Epithelial cell of proximal tubule (primary cell): ENCODE measurements at regions not wholly inside any gene's neighbourhood (a gene's known extent, or its start where the extent isn't known, plus 50 kb on each side); places are given as distances from the start of the nearest gene placed in this dataset.

Experiments used
- DNase-seq: peaks from one replicate; pipeline ENCODE4 v3.0.0-alpha.2; 2011; ENCODE audit warnings: low read depth
- H3K4me3 ChIP-seq: 2 replicates; pipeline ENCODE4 v1.5.1; 2011; ENCODE audit warnings: low read depth, mild to moderate bottlenecking, low read length
- TF ChIP-seq, protein P1 (sequence below): conservative IDR thresholded peaks from 2 replicates; pipeline ENCODE4 v1.5.1; 2012; ENCODE audit warnings: low read depth, mild to moderate bottlenecking, low read length

DNA sequence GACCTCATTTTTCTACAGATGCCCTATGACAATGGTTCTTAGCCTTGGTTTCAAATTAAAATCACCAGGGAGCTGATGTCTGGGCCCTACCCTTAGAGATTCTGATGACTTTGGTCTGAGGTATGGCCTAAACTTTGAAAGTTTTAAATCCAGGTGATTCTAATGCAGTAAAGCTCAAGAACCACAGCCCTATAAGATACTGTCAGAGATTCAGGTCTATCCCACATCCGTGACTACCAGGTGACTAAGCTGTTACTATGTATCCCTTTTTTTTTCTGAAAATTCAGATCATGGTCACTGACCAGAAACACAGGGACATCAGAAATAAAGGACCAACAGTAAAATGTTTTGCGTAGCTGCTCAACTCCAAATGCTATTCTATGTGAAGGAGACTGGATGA is 148.8 kb upstream of the BMP4 start:
- TF ChIP-seq, protein P1, sequence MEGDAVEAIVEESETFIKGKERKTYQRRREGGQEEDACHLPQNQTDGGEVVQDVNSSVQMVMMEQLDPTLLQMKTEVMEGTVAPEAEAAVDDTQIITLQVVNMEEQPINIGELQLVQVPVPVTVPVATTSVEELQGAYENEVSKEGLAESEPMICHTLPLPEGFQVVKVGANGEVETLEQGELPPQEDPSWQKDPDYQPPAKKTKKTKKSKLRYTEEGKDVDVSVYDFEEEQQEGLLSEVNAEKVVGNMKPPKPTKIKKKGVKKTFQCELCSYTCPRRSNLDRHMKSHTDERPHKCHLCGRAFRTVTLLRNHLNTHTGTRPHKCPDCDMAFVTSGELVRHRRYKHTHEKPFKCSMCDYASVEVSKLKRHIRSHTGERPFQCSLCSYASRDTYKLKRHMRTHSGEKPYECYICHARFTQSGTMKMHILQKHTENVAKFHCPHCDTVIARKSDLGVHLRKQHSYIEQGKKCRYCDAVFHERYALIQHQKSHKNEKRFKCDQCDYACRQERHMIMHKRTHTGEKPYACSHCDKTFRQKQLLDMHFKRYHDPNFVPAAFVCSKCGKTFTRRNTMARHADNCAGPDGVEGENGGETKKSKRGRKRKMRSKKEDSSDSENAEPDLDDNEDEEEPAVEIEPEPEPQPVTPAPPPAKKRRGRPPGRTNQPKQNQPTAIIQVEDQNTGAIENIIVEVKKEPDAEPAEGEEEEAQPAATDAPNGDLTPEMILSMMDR = no peak
- no peak for DNase-seq
- H3K4me3 ChIP-seq = no peak overlapping the region

GRCh38 chr14:54105898-54106297 is 149.3 kb upstream of the BMP4 start:
- TF ChIP-seq, protein P1 = no peak
- no peak for DNase-seq
- no peak overlapping the region for H3K4me3 ChIP-seq

- H3K4me3 ChIP-seq = no peak overlapping the region
- no peak for DNase-seq
- TF ChIP-seq, protein P1 = no peak
These were observed 150.2 kb upstream of the BMP4 start for GRCh38 chr14:54106661-54107377.

DNA sequence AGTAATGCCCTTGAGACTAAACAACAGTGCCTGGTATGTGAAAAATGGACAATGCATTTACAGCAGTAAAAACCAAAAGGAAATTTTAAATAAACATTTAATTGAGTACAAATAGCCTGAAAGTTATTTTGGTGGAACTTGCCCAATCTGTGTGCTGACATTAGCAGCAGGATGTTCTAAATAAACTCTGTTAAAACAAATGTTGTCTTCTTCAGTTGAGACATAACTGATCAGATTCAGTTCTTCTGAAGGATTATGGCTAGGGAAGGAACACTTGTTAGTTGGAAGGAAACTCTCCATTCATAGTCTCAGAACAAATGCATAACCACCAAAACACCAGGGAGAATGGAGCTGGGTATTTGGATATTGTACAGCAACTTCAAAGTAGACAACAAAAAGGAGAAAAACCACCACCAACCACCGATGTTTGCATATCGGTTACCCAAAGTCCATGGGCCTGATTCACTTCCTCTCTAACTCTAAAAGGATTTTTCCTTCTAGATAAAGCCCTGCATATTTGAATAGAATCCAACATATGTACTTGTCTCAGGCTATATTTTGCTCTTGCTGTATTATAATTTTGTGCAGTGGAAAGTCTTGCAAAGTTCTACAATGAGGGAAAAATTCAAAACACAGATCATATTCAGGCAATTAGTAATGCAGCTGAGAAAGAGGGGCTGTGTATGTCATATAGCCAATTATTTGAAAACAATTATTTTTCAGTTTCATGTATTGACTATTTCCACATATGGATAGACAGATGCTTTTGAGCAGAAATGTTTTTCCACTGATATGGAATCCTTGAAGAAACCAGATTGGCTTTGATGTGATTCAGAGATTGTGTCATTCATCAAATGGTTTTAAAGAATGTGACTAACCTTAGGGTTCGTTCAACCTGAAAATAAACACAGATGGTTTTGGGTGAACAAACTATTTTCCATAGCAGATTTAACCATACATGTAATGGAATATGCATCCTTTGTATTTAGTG is 152.2 kb upstream of the BMP4 start:
- no peak overlapping the region for H3K4me3 ChIP-seq
- TF ChIP-seq, protein P1 = no peak

GRCh38 chr14:54109521-54110120 is 153.0 kb upstream of the BMP4 start:
- TF ChIP-seq, protein P1 = no peak
- no peak for DNase-seq
- H3K4me3 ChIP-seq = no peak overlapping the region

More for the DNA sequence above, 152.2 kb upstream of the BMP4 start:
- peak; percentile 38 for DNase-seq

DNA sequence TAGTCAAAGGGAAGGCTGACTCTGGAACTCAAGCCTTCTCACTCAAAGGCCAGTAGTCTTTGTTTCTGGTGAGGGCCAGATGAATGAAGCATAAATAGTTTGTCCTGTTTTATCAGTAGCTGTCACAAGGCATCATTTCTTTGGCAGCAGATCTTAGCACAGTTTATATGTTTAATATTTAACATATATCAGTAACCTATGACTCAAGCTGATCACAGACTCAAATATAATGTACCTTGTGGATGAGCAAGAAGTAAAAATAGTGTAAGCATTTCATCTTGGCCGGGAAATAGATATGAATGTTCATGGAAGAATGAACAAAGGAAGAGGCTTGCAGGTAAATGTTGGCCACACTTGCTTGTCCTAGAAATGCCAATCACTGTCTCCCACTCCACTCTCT is 158.3 kb upstream of the BMP4 start:
- DNase-seq = no peak
- no peak overlapping the region for H3K4me3 ChIP-seq
- TF ChIP-seq, protein P1 = no peak
